Stimulated activated naive B cell treated with anti-CD40 and anti-IgM and Interleukin-4, amounts not matched to agents 10 μg/mL and 1 μg/mL and 100 μg/mL, for 72 hours (primary cell): ENCODE measurements at regions not wholly inside any gene's neighbourhood (a gene's known extent, or its start where the extent isn't known, plus 50 kb on each side); places are given as distances from the start of the nearest gene placed in this dataset.
A peak's percentile ranks its signal among the peaks of the same experiment; 100 is the strongest.
"Not testable (repeated sequence)": the region's sequence is repeated elsewhere in the genome, so short reads cannot be mapped to it uniquely, and the experiment has no call there.

Experiments used
- ATAC-seq, 2 donors: fragments of 150-1000 bp; cut with Tn5 transposase; replicated peaks; 2 replicates each; pipeline ENCODE4 v1.10.0; 2021; ENCODE audit warnings: moderate library complexity in 1 of 2
- DNase-seq: peaks from one replicate; pipeline ENCODE4 v3.0.0; 2021
- H3K27ac Mint-ChIP-seq: one replicate; pipeline ENCODE4 v1.8.0; 2022; ENCODE audit warnings: mild to moderate bottlenecking, mixed read lengths
- H3K27me3 Mint-ChIP-seq, 2 donors: one replicate each; pipeline ENCODE4 v1.8.0; 2022; ENCODE audit warnings: mixed read lengths in 2 of 2
- H3K36me3 Mint-ChIP-seq, 2 donors: one replicate each; pipeline ENCODE4 v1.8.0; 2022; ENCODE audit warnings: mixed read lengths in 2 of 2, mild to moderate bottlenecking in 1 of 2
- H3K4me1 Mint-ChIP-seq, 2 donors: one replicate each; pipeline ENCODE4 v1.8.0; 2022; ENCODE audit warnings: mixed read lengths in 2 of 2, mild to moderate bottlenecking in 1 of 2
- H3K4me3 Mint-ChIP-seq, 2 donors: one replicate each; pipeline ENCODE4 v1.8.0; 2022; ENCODE audit warnings: mild to moderate bottlenecking in 2 of 2, mixed read lengths in 2 of 2, moderate library complexity in 1 of 2
- H3K9me3 Mint-ChIP-seq, 2 donors: one replicate each; pipeline ENCODE4 v1.8.0; 2022; ENCODE audit warnings: mixed read lengths in 2 of 2, mild to moderate bottlenecking in 1 of 2

GRCh38 chr14:105856676-105857219 is 330.4 kb downstream of the TMEM121 start:
- DNase-seq = no peak
- Mint-ChIP-seq H3K4me1 (peaks cover 39 to 60% of the 10 kb centered on the region in 2 donors), H3K36me3 (peaks cover 89 to 100% of the 10 kb centered on the region in 2 donors), H3K27ac (peak overlapping the region; percentile 100), H3K4me3 (peak overlapping the region; percentile 93 to 98), H3K27me3 (peaks cover 0 to 7% of the 10 kb centered on the region in 2 donors), H3K9me3 (peaks cover 0 to 3% of the 10 kb centered on the region in 2 donors)
- no peak for ATAC-seq

- H3K4me1 Mint-ChIP-seq = peaks cover 35 to 55% of the 10 kb centered on the region in 2 donors
- peaks cover 0 to 3% of the 10 kb centered on the region in 2 donors for H3K9me3 Mint-ChIP-seq
- ATAC-seq = peak; percentile 1 to 2
- H3K4me3 Mint-ChIP-seq = peak overlapping the region; percentile 93 to 98
- peaks cover 0 to 7% of the 10 kb centered on the region in 2 donors for H3K27me3 Mint-ChIP-seq
- DNase-seq = no peak
- peak overlapping the region; percentile 100 for H3K27ac Mint-ChIP-seq
- H3K36me3 Mint-ChIP-seq = peaks cover 89 to 100% of the 10 kb centered on the region in 2 donors
Measured at GRCh38 chr14:105857220-105857825, 330.9 kb downstream of the TMEM121 start.

DNA sequence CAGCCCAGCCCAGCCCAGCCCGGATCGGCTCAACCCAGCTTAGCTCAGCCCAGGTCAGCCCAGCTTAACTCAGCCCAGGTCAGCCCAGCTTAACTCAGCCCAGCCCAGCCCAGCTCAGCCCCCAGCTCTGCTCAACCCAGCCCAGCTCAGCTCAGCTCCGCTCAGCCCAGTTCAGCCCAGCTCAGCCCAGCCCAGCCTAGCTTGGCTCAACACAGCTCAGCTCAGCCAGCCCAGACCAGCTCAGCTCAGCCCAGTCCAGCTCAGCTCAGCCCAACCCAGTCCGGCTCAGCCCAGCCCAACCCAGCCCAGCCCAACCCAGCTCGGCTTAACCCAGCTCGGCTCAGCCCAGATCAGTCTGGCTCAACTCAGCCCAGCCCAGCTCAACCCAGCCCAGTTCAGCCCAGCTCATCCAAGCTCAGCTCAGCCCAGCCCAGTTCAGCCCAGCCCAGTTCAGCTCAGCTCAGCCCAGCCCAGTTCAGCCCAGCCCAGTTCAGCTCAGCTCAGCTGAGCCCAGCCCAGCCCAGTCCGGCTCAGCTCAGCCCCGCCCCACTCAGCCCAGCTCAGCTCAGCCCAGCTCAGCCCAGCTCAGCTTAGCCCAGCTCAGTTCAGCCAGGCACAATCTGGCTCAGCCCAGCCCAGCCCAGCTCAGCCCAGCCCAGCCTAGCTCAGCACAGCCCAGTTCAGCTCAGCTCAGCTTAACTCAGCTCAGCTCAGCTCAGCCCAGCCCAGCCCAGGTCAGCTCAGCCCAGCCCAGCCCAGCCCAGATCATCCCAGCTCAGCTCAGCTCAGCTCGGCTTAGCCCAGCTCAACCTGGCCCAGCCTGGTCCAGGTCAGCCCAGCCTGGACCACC is 331.7 kb downstream of the TMEM121 start:
- Mint-ChIP-seq H3K4me1 (peaks cover 30 to 54% of the 10 kb centered on the region in 2 donors), H3K4me3 (peak overlapping the region; percentile 93 to 98), H3K27me3 (peaks cover 0 to 7% of the 10 kb centered on the region in 2 donors), H3K36me3 (peaks cover 91 to 100% of the 10 kb centered on the region in 2 donors), H3K9me3 (peaks cover 0 to 3% of the 10 kb centered on the region in 2 donors), H3K27ac (peak overlapping the region; percentile 100)
- DNase-seq (no peak), ATAC-seq (peak; percentile 6)

DNA sequence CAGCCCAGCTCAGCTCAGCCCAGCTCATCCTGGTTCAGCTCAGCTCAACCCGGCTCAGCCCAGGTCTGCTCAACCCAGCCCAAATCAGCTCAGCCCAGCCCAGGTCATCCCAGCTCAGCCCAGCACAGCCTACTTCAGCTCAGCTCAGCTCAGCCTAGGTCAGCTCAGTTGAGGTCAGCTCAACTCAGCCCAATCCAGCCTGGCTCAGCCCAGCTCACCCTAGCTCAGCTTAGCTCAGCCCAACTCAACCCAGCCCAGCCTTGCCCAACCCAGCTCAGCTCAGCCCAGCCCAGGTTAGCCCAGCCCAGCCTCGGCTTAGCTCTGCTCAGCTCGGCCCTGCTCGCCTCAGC is 332.3 kb downstream of the TMEM121 start:
- Mint-ChIP-seq H3K9me3 (peaks cover 0 to 1% of the 10 kb centered on the region in 2 donors), H3K36me3 (peaks cover 91 to 100% of the 10 kb centered on the region in 2 donors), H3K4me1 (peaks cover 24 to 49% of the 10 kb centered on the region in 2 donors), H3K27ac (peak overlapping the region; percentile 100), H3K4me3 (peak overlapping the region; percentile 93 to 98), H3K27me3 (peaks cover 0 to 2% of the 10 kb centered on the region in 2 donors)
- peak in 1 of 2 donors; percentile 0 for ATAC-seq
- DNase-seq = no peak

GRCh38 chr14:105859073-105859716 is 332.8 kb downstream of the TMEM121 start:
- peaks cover 89 to 100% of the 10 kb centered on the region in 2 donors for H3K36me3 Mint-ChIP-seq
- not testable (repeated sequence) for H3K27me3 Mint-ChIP-seq, H3K9me3 Mint-ChIP-seq, ATAC-seq, DNase-seq
- peak overlapping the region; percentile 100 for H3K27ac Mint-ChIP-seq
- H3K4me1 Mint-ChIP-seq = peaks cover 21 to 44% of the 10 kb centered on the region in 2 donors
- peak overlapping the region; percentile 93 to 98 for H3K4me3 Mint-ChIP-seq

DNA sequence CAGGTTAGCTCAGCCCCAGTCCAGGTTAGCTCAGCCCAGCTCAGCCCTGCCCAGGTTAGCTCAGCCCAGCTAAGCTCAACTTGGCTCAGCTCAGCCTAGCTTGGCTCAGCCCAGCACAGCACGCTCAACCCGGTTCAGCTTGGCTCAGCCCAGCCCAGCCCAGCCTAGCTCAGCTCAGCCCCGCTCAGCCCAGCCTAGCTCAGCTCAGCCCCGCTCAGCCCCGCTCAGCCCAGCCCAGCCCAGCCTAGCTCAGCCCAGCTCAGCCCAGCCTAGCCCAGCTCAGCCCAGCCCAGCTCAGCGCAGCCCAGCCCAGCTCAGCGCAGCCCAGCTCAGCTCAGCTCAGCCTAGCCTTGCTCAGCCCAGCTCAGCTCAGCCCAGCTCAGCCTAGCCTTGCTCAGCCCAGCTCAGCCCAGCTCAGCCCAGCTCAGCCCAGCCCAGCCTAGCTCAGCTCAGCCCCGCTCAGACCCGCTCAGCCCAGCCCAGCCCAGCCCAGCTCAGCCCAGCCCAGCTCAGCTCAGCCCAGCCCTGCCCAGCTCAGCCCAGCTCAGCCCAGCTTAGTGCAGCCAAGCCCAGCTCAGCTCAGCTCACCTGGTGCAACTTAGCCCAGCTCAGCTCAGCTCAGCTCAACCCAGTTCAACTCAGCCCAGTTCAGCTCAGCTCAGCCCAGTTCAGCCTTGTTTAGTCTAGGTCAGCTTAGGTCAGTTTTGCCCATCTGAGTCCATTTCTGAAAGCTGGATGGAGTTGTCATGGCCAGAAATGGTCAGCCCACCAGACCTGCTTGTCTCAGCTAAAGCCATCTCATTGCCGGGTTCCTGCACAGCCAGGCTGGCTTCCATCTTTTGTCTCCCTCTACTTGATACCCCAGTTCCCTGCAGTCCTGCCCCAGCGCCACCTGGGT is 333.6 kb downstream of the TMEM121 start:
- peaks cover 16 to 36% of the 10 kb centered on the region in 2 donors for H3K4me1 Mint-ChIP-seq
- peak overlapping the region; percentile 100 for H3K27ac Mint-ChIP-seq
- H3K36me3 Mint-ChIP-seq = peaks cover 82 to 94% of the 10 kb centered on the region in 2 donors
- peak overlapping the region; percentile 93 to 98 for H3K4me3 Mint-ChIP-seq
- ATAC-seq (no peak), DNase-seq (no peak)
- no peaks in the 10 kb centered on the region for H3K27me3 Mint-ChIP-seq
- no peaks in the 10 kb centered on the region for H3K9me3 Mint-ChIP-seq

DNA sequence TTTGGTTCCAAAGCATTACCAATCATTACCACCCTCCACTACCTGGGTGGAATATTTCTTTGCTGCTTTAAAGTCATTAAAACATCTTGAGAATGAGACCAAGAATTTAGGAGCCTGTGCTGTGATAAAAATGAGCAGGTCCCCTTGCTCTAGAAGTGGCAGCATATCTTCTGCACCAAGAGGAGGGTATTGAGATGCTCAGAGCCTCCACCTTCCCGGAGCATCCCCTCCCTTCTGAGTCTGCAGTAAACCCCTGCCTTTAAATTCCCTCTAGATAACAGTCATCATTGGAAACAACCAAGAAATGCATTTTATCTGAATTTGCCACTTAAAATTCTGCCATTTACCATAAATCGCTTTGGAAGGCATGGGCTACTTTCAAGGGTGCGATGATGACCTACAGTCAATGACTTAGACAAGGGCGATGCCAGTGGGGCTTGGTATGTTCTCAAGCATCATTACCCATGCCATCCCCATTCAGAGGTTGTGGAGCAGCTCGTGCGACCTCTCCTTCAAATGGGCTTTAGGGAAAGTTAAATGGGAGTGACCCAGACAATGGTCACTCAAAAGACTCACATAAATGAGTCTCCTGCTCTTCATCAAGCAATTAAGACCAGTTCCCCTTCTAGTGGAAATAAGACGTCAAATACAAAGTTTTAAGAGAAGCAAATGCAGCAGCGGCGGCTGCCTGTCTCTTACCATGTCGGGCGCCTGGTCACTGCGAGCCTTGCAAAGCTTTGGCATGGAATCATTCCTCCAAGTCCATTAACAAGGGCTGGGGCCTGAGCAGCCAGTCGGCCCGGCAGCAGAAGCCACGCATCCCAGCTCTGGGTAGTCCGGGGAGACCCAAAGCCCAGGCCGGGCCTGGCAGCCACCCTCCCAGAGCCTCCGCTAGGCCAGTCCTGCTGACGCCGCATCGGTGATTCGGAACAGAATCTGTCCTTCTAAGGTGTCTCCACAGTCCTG is 334.5 kb downstream of the TMEM121 start:
- Mint-ChIP-seq H3K9me3 (no peaks in the 10 kb centered on the region), H3K4me3 (peak overlapping the region; percentile 93 to 98), H3K36me3 (peaks cover 73 to 84% of the 10 kb centered on the region in 2 donors), H3K27ac (peak overlapping the region; percentile 100), H3K27me3 (no peaks in the 10 kb centered on the region), H3K4me1 (peaks cover 11 to 27% of the 10 kb centered on the region in 2 donors)
- DNase-seq = no peak
- peak in 1 of 2 donors; percentile 7 for ATAC-seq

DNA sequence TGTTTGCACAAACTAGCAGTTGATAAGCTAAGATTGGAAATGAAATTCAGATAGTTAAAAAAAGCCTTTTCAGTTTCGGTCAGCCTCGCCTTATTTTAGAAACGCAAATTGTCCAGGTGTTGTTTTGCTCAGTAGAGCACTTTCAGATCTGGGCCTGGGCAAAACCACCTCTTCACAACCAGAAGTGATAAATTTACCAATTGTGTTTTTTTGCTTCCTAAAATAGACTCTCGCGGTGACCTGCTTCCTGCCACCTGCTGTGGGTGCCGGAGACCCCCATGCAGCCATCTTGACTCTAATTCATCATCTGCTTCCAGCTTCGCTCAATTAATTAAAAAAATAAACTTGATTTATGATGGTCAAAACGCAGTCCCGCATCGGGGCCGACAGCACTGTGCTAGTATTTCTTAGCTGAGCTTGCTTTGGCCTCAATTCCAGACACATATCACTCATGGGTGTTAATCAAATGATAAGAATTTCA is 335.6 kb downstream of the TMEM121 start:
- Mint-ChIP-seq H3K9me3 (no peaks in the 10 kb centered on the region), H3K36me3 (peaks cover 64 to 73% of the 10 kb centered on the region in 2 donors), H3K4me1 (peaks cover 4 to 17% of the 10 kb centered on the region in 2 donors), H3K27ac (peak overlapping the region; percentile 100), H3K27me3 (no peaks in the 10 kb centered on the region), H3K4me3 (peak overlapping the region; percentile 93 to 98)
- ATAC-seq = peak; percentile 65 to 69
- DNase-seq = peak; percentile 77

- Mint-ChIP-seq H3K4me1 (peaks cover 4 to 17% of the 10 kb centered on the region in 2 donors), H3K9me3 (no peaks in the 10 kb centered on the region), H3K27me3 (no peaks in the 10 kb centered on the region), H3K36me3 (peaks cover 58 to 66% of the 10 kb centered on the region in 2 donors), H3K27ac (peak overlapping the region; percentile 100), H3K4me3 (peak overlapping the region; percentile 93 to 98)
- ATAC-seq (peak; percentile 27 to 36), DNase-seq (no peak)
Measured at GRCh38 chr14:105862581-105863239, 336.3 kb downstream of the TMEM121 start.

GRCh38 chr14:105863296-105864108 is 337.1 kb downstream of the TMEM121 start:
- no peak for DNase-seq
- H3K27ac Mint-ChIP-seq = peak overlapping the region; percentile 100
- peak overlapping the region; percentile 93 to 98 for H3K4me3 Mint-ChIP-seq
- H3K36me3 Mint-ChIP-seq = peaks cover 53 to 58% of the 10 kb centered on the region in 2 donors
- H3K9me3 Mint-ChIP-seq = no peaks in the 10 kb centered on the region
- H3K27me3 Mint-ChIP-seq = no peaks in the 10 kb centered on the region
- ATAC-seq = no peak
- H3K4me1 Mint-ChIP-seq = peaks cover 3 to 12% of the 10 kb centered on the region in 2 donors

DNA sequence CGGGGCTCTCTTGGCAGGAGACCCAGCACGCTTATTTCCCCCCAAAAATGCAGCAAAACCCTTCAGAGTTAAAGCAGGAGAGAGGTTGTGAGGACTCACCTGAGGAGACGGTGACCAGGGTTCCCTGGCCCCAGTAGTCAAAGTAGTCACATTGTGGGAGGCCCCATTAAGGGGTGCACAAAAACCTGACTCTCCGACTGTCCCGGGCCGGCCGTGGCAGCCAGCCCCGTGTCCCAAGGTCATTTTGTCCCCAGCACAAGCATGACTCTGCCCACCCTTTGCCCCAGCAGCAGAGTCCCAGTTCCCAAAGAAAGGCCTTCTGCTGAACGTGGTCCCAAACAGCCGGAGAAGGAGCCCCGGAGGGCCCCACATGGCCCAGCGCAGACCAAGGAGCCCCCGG is 337.7 kb downstream of the TMEM121 start:
- Mint-ChIP-seq H3K27me3 (no peaks in the 10 kb centered on the region), H3K9me3 (no peaks in the 10 kb centered on the region), H3K36me3 (peaks cover 46 to 52% of the 10 kb centered on the region in 2 donors), H3K4me1 (peaks cover 1 to 8% of the 10 kb centered on the region in 2 donors), H3K4me3 (peak overlapping the region; percentile 93 to 98), H3K27ac (peak overlapping the region; percentile 100)
- DNase-seq = no peak
- ATAC-seq = no peak
